ENCODE measurements at regions not wholly inside any gene's neighbourhood (a gene's known extent, or its start where the extent isn't known, plus 50 kb on each side); places are given as distances from the start of the nearest gene placed in this dataset.
"Not testable (repeated sequence)": the region's sequence is repeated elsewhere in the genome, so short reads cannot be mapped to it uniquely, and the experiment has no call there.

- WGBS, 2 donors, result 74 to 86% methylated on average over 5 of the region's 5 CpGs
- not testable (repeated sequence) for ATAC-seq (ENCODE audit: insufficient read depth, low FRiP score); H3K4me3 ChIP-seq; H3K9ac ChIP-seq (ENCODE audit: insufficient read depth in 1 of 2, low read length in 2 of 2); H3K4me1 ChIP-seq (ENCODE audit: control insufficient read depth in 5 of 5, insufficient read depth in 5 of 5, low read length in 5 of 5); H3K9me3 ChIP-seq (ENCODE audit: control insufficient read depth in 4 of 4, insufficient read depth in 3 of 4, low read length in 3 of 4); H3K36me3 ChIP-seq (ENCODE audit: control insufficient read depth in 4 of 4, insufficient read depth in 4 of 4, low read length in 4 of 4); H3K27ac ChIP-seq (ENCODE audit: low read depth in 1 of 2, low read length in 1 of 2); H3K27me3 ChIP-seq (ENCODE audit: control insufficient read depth in 3 of 3, insufficient read depth in 3 of 3, low read length in 2 of 3); DNase-seq
These were observed 54.7 kb downstream of the PROP1 start for GRCh38 chr5:177941386-177941785.

GRCh38 chr5:177939246-177940171 is 56.5 kb downstream of the PROP1 start:
- H3K4me1 ChIP-seq (ENCODE audit: control insufficient read depth in 5 of 5, insufficient read depth in 5 of 5, low read length in 5 of 5); H3K27me3 ChIP-seq (ENCODE audit: control insufficient read depth in 3 of 3, insufficient read depth in 3 of 3, low read length in 2 of 3); H3K27ac ChIP-seq (ENCODE audit: low read depth in 1 of 2, low read length in 1 of 2); H3K9ac ChIP-seq (ENCODE audit: insufficient read depth in 1 of 2, low read length in 2 of 2); H3K36me3 ChIP-seq (ENCODE audit: control insufficient read depth in 4 of 4, insufficient read depth in 4 of 4, low read length in 4 of 4); H3K9me3 ChIP-seq (ENCODE audit: control insufficient read depth in 4 of 4, insufficient read depth in 3 of 4, low read length in 3 of 4): not testable (repeated sequence)
- DNase-seq, result peak in 2 of 3 donors; percentile 17 to 23
- peak overlapping the region; percentile 16 for H3K4me3 ChIP-seq
- ATAC-seq (ENCODE audit: insufficient read depth, low FRiP score), result peak; percentile 71
- WGBS, 2 donors, result 4 to 8% methylated on average over 36 to 68 of the region's 79 CpGs

GRCh38 chr5:177938767-177939166 is 57.3 kb downstream of the PROP1 start:
- WGBS, 2 donors, result 23 to 38% methylated on average over 7 of the region's 7 CpGs
- ATAC-seq (ENCODE audit: insufficient read depth, low FRiP score), result not testable (repeated sequence)

GRCh38 chr5:177934233-177934632 is 61.8 kb downstream of the PROP1 start:
- not testable (repeated sequence) for ATAC-seq (ENCODE audit: insufficient read depth, low FRiP score); H3K27ac ChIP-seq (ENCODE audit: low read depth in 1 of 2, low read length in 1 of 2); DNase-seq; H3K4me3 ChIP-seq; H3K9me3 ChIP-seq (ENCODE audit: control insufficient read depth in 4 of 4, insufficient read depth in 3 of 4, low read length in 3 of 4); H3K36me3 ChIP-seq (ENCODE audit: control insufficient read depth in 4 of 4, insufficient read depth in 4 of 4, low read length in 4 of 4); H3K27me3 ChIP-seq (ENCODE audit: control insufficient read depth in 3 of 3, insufficient read depth in 3 of 3, low read length in 2 of 3); H3K9ac ChIP-seq (ENCODE audit: insufficient read depth in 1 of 2, low read length in 2 of 2); H3K4me1 ChIP-seq (ENCODE audit: control insufficient read depth in 5 of 5, insufficient read depth in 5 of 5, low read length in 5 of 5)

More at GRCh38 chr5:177938767-177939166, 57.3 kb downstream of the PROP1 start:
- H3K9me3 ChIP-seq (ENCODE audit: control insufficient read depth in 4 of 4, insufficient read depth in 3 of 4, low read length in 3 of 4); H3K9ac ChIP-seq (ENCODE audit: insufficient read depth in 1 of 2, low read length in 2 of 2); H3K4me3 ChIP-seq; H3K27me3 ChIP-seq (ENCODE audit: control insufficient read depth in 3 of 3, insufficient read depth in 3 of 3, low read length in 2 of 3); H3K36me3 ChIP-seq (ENCODE audit: control insufficient read depth in 4 of 4, insufficient read depth in 4 of 4, low read length in 4 of 4); H3K27ac ChIP-seq (ENCODE audit: low read depth in 1 of 2, low read length in 1 of 2); H3K4me1 ChIP-seq (ENCODE audit: control insufficient read depth in 5 of 5, insufficient read depth in 5 of 5, low read length in 5 of 5): not testable (repeated sequence)
- DNase-seq, result peak in 1 of 3 donors; percentile 6

GRCh38 chr5:177930269-177931022 is 65.6 kb downstream of the PROP1 start:
- H3K9ac ChIP-seq (ENCODE audit: insufficient read depth in 1 of 2, low read length in 2 of 2); H3K4me1 ChIP-seq (ENCODE audit: control insufficient read depth in 5 of 5, insufficient read depth in 5 of 5, low read length in 5 of 5); H3K27me3 ChIP-seq (ENCODE audit: control insufficient read depth in 3 of 3, insufficient read depth in 3 of 3, low read length in 2 of 3); H3K9me3 ChIP-seq (ENCODE audit: control insufficient read depth in 4 of 4, insufficient read depth in 3 of 4, low read length in 3 of 4); ATAC-seq (ENCODE audit: insufficient read depth, low FRiP score); H3K36me3 ChIP-seq (ENCODE audit: control insufficient read depth in 4 of 4, insufficient read depth in 4 of 4, low read length in 4 of 4); H3K4me3 ChIP-seq; H3K27ac ChIP-seq (ENCODE audit: low read depth in 1 of 2, low read length in 1 of 2); DNase-seq: not testable (repeated sequence)
- 58 to 72% methylated on average over 15 to 18 of the region's 19 CpGs for WGBS, 2 donors

- not testable (repeated sequence) for DNase-seq; ATAC-seq (ENCODE audit: insufficient read depth, low FRiP score); H3K36me3 ChIP-seq (ENCODE audit: control insufficient read depth in 4 of 4, insufficient read depth in 4 of 4, low read length in 4 of 4); H3K9me3 ChIP-seq (ENCODE audit: control insufficient read depth in 4 of 4, insufficient read depth in 3 of 4, low read length in 3 of 4); H3K27me3 ChIP-seq (ENCODE audit: control insufficient read depth in 3 of 3, insufficient read depth in 3 of 3, low read length in 2 of 3); H3K4me1 ChIP-seq (ENCODE audit: control insufficient read depth in 5 of 5, insufficient read depth in 5 of 5, low read length in 5 of 5); H3K9ac ChIP-seq (ENCODE audit: insufficient read depth in 1 of 2, low read length in 2 of 2); H3K4me3 ChIP-seq; H3K27ac ChIP-seq (ENCODE audit: low read depth in 1 of 2, low read length in 1 of 2)
- WGBS, 2 donors, result 93 to 99% methylated on average over 5 to 7 of the region's 9 CpGs
These were observed 66.4 kb downstream of the PROP1 start for GRCh38 chr5:177929618-177930017.

GRCh38 chr5:177927500-177927899 is 68.5 kb downstream of the PROP1 start:
- H3K9me3 ChIP-seq (ENCODE audit: control insufficient read depth in 4 of 4, insufficient read depth in 3 of 4, low read length in 3 of 4); ATAC-seq (ENCODE audit: insufficient read depth, low FRiP score); H3K36me3 ChIP-seq (ENCODE audit: control insufficient read depth in 4 of 4, insufficient read depth in 4 of 4, low read length in 4 of 4); H3K27ac ChIP-seq (ENCODE audit: low read depth in 1 of 2, low read length in 1 of 2); DNase-seq; H3K4me3 ChIP-seq; H3K9ac ChIP-seq (ENCODE audit: insufficient read depth in 1 of 2, low read length in 2 of 2); H3K27me3 ChIP-seq (ENCODE audit: control insufficient read depth in 3 of 3, insufficient read depth in 3 of 3, low read length in 2 of 3); H3K4me1 ChIP-seq (ENCODE audit: control insufficient read depth in 5 of 5, insufficient read depth in 5 of 5, low read length in 5 of 5): not testable (repeated sequence)
- WGBS, 2 donors, result no CpG with 5 or more reads among the region's 4 CpGs

- not testable (repeated sequence) for DNase-seq; ATAC-seq (ENCODE audit: insufficient read depth, low FRiP score); H3K4me3 ChIP-seq; H3K9ac ChIP-seq (ENCODE audit: insufficient read depth in 1 of 2, low read length in 2 of 2); H3K9me3 ChIP-seq (ENCODE audit: control insufficient read depth in 4 of 4, insufficient read depth in 3 of 4, low read length in 3 of 4); H3K27me3 ChIP-seq (ENCODE audit: control insufficient read depth in 3 of 3, insufficient read depth in 3 of 3, low read length in 2 of 3); H3K27ac ChIP-seq (ENCODE audit: low read depth in 1 of 2, low read length in 1 of 2); H3K36me3 ChIP-seq (ENCODE audit: control insufficient read depth in 4 of 4, insufficient read depth in 4 of 4, low read length in 4 of 4); H3K4me1 ChIP-seq (ENCODE audit: control insufficient read depth in 5 of 5, insufficient read depth in 5 of 5, low read length in 5 of 5)
- 67 to 100% methylated on average over 1 to 3 of the region's 11 CpGs for WGBS, 2 donors
These were observed 71.5 kb downstream of the PROP1 start for GRCh38 chr5:177924577-177924976.

Data from lung (tissue), 9 donors.